HEK293T (cell line): ENCODE measurements at regions not wholly inside any gene's neighbourhood (a gene's known extent, or its start where the extent isn't known, plus 50 kb on each side); places are given as distances from the start of the nearest gene placed in this dataset.

ENCODE experiments used
- CTCF ChIA-PET: fragments of 350-600 bp; formaldehyde crosslinking; extraction: SDS; loops from one replicate; lab custom pipeline; 2021; ENCODE audit warnings: antibody characterized with exemption, inconsistent platforms; lab: Yijun Ruan, JAX
- POLR2A ChIA-PET: fragments of 350-600 bp; formaldehyde crosslinking; extraction: SDS; loops from one replicate; lab custom pipeline; 2020; ENCODE audit warnings: antibody characterized with exemption, inconsistent platforms; lab: Yijun Ruan, JAX
- DNase-seq: peaks from one replicate; pipeline ENCODE4 v3.0.0; 2012; ENCODE audit warnings: mixed read lengths; ENCODE audit errors: extremely low spot score
- ARNT ChIP-seq: fragments of 450-650 bp; IDR thresholded peaks from 2 replicates; pipeline ENCODE4 v1.6.1; 2017; ENCODE audit warnings: mild to moderate bottlenecking
- BHLHE40 ChIP-seq: fragments of 450-650 bp; IDR thresholded peaks from 2 replicates; pipeline ENCODE4 v1.6.1; 2016; ENCODE audit warnings: mild to moderate bottlenecking, moderate library complexity, borderline replicate concordance
- CTBP1 ChIP-seq: fragments of 450-650 bp; IDR thresholded peaks from 2 replicates; pipeline ENCODE4 v1.6.1; 2016; ENCODE audit warnings: borderline replicate concordance
- ELF4 ChIP-seq: fragments of 450-650 bp; IDR thresholded peaks from 2 replicates; pipeline ENCODE4 v1.6.1; 2017; ENCODE audit warnings: antibody characterized with exemption
- FOXA1 ChIP-seq: fragments of 450-650 bp; IDR thresholded peaks from 2 replicates; pipeline ENCODE4 v1.6.1; 2016; ENCODE audit warnings: mild to moderate bottlenecking
- FOXK2 ChIP-seq: fragments of 450-650 bp; IDR thresholded peaks from 2 replicates; pipeline ENCODE4 v1.6.1; 2016; ENCODE audit warnings: mild to moderate bottlenecking
- FOXM1 ChIP-seq: fragments of 450-650 bp; IDR thresholded peaks from 2 replicates; pipeline ENCODE4 v1.6.1; 2017; ENCODE audit warnings: mild to moderate bottlenecking, borderline replicate concordance
- HDGF ChIP-seq: fragments of 450-650 bp; IDR thresholded peaks from 2 replicates; pipeline ENCODE4 v1.6.1; 2017; ENCODE audit warnings: antibody characterized with exemption, borderline replicate concordance
- L3MBTL2 ChIP-seq: fragments of 450-650 bp; conservative IDR thresholded peaks from 2 replicates; pipeline ENCODE4 v1.6.1; 2016; ENCODE audit warnings: mild to moderate bottlenecking
- LEF1 ChIP-seq: fragments of 450-650 bp; IDR thresholded peaks from 2 replicates; pipeline ENCODE4 v1.6.1; 2017; ENCODE audit warnings: mild to moderate bottlenecking, borderline replicate concordance
- NFRKB ChIP-seq: fragments of 450-650 bp; IDR thresholded peaks from 2 replicates; pipeline ENCODE4 v1.6.1; 2016; ENCODE audit warnings: mild to moderate bottlenecking, moderate library complexity
- SP1 ChIP-seq: fragments of 450-650 bp; IDR thresholded peaks from 2 replicates; pipeline ENCODE4 v1.6.1; 2017
- SUZ12 ChIP-seq: fragments of 450-650 bp; IDR thresholded peaks from 2 replicates; pipeline ENCODE4 v1.6.1; 2016; ENCODE audit warnings: mild to moderate bottlenecking
- TARDBP ChIP-seq: fragments of 450-650 bp; IDR thresholded peaks from 2 replicates; pipeline ENCODE4 v1.6.1; 2016
- ZNF384 ChIP-seq: fragments of 450-650 bp; IDR thresholded peaks from 2 replicates; pipeline ENCODE4 v1.6.1; 2016
- TF ChIP-seq, protein P1 (sequence below): fragments of 450-650 bp; IDR thresholded peaks from 2 replicates; pipeline ENCODE4 v1.6.1; 2016

DNA sequence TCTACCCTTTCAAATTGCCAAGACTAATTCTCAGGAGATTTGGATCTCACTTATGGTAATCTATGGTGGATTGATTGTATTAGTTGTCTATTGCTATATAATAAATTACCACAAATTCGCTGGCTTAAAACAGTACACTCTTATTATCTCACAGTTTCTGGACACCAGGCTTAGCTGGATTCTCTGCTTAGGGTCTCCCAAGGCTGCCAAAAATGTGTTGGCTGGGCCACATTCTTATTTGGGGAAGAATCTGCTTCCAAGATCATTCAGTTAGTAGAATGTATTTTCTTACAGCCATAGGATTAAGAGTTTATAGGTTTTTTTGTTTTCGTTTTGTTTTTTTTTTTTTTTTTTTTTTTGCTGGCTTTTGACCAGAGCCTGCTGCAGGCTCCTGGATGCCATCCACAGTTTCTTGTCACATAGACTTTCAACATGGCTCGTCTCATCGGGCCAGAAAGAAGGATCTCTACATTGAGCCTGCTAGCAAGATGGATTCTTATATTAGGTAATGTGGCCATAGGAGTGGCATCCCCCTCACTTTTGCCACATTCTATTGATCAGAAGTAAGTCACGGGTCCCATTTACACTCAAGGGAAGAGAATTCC, 415.3 kb downstream of the KIF2B start:
- ChIA-PET POLR2A (no interaction called here), CTCF (no interaction called here)
- TF ChIP-seq CTBP1: no peak
- TF ChIP-seq L3MBTL2: no peak
- TF ChIP-seq NFRKB: no peak
- no peak for TF ChIP-seq FOXM1
- TF ChIP-seq FOXA1: no peak
- TF ChIP-seq ELF4: no peak
- TF ChIP-seq, protein P1, sequence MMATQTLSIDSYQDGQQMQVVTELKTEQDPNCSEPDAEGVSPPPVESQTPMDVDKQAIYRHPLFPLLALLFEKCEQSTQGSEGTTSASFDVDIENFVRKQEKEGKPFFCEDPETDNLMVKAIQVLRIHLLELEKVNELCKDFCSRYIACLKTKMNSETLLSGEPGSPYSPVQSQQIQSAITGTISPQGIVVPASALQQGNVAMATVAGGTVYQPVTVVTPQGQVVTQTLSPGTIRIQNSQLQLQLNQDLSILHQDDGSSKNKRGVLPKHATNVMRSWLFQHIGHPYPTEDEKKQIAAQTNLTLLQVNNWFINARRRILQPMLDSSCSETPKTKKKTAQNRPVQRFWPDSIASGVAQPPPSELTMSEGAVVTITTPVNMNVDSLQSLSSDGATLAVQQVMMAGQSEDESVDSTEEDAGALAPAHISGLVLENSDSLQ: no peak
- no peak for TF ChIP-seq HDGF
- no peak for TF ChIP-seq ZNF384
- TF ChIP-seq SP1: no peak
- TF ChIP-seq ARNT: no peak
- no peak for TF ChIP-seq LEF1
- no peak for TF ChIP-seq BHLHE40
- TF ChIP-seq FOXK2: no peak
- no peak for TF ChIP-seq SUZ12
- TF ChIP-seq TARDBP: no peak
- no peak for DNase-seq

DNA sequence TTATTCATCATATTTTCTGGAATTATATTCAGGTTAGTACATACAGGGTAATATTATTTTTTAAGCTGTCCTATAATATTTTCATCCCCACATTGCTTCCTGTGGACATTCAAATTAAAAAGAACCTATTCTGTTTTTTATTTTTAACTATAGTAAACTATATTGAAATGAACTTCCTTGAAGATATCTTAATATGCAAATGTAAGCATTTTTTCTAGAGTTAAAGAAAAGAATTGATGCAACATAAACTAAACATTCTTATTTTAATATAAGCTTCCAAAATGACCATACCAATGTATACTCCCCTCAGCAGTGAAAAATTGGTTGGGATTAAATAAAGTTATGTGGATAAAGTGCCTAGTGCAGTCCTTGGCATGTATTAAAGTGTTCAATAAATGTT, 416.6 kb downstream of the KIF2B start:
- TF ChIP-seq, protein P1: no peak
- no peak for TF ChIP-seq BHLHE40
- no peak for TF ChIP-seq FOXA1
- no peak for TF ChIP-seq FOXK2
- no peak for TF ChIP-seq CTBP1
- no peak for TF ChIP-seq SP1
- TF ChIP-seq ELF4: no peak
- no peak for TF ChIP-seq ZNF384
- no peak for TF ChIP-seq TARDBP
- TF ChIP-seq ARNT: no peak
- no peak for TF ChIP-seq FOXM1
- no peak for TF ChIP-seq HDGF
- TF ChIP-seq SUZ12: no peak
- no peak for TF ChIP-seq NFRKB
- no peak for TF ChIP-seq LEF1
- TF ChIP-seq L3MBTL2: no peak
- CTCF ChIA-PET: no interaction called here
- DNase-seq: no peak
- POLR2A ChIA-PET: no interaction called here

DNA sequence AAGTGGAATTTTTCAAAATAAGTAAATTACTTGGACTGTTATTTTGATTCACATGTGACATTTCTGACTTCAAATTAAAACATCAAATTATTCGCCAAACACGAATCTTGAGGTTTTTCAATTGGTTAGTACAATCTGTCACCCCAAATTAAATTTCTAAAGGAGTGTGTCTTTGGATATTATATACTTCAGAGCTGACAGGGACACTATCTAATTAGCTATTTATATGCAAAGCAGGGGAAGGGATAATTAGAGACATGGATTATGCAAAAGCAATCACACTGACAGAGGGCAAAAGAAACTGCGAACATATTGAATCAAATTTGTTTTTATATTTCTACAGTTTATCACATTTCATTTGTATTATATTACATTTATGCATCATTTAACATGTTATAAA, 433.0 kb downstream of the KIF2B start:
- DNase-seq: no peak
- CTCF ChIA-PET: no interaction called here
- POLR2A ChIA-PET: no interaction called here
- TF ChIP-seq LEF1 (no peak), CTBP1 (no peak), FOXA1 (no peak), FOXM1 (no peak), ZNF384 (no peak), SUZ12 (no peak), HDGF (no peak), TARDBP (no peak), L3MBTL2 (no peak), FOXK2 (no peak), ARNT (no peak), ELF4 (no peak), BHLHE40 (no peak), SP1 (no peak), NFRKB (no peak)
- TF ChIP-seq, protein P1: no peak

DNA sequence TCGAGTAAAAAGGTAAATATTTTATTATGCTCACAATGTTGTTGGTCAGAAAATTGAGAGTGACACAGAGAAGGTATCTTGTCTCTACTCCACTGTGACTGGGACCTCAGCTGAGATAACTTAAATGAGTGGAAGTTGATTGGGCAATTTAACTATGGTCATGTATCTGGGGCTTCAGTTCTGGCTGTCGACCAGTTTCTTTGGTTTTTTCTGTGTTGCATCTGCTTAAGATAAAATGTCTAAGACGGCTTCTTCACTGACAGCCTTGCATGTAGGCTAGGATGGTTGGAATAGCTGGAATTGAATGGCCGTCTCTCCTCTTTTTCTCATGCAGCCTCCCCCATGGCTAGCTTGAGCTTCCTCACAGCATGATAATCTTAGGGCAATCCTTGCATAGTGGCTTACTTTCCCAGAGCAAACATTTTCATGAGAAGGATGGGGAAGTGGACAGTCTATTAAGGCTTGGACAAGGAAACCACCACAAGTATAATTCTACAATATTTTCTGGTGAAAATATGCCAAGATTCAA, 433.7 kb downstream of the KIF2B start:
- ChIA-PET CTCF (no interaction called here), POLR2A (no interaction called here)
- no peak for DNase-seq
- TF ChIP-seq HDGF (no peak), SP1 (no peak), TARDBP (no peak), FOXA1 (no peak), FOXM1 (no peak), CTBP1 (no peak), NFRKB (no peak)
- TF ChIP-seq, protein P1: no peak

DNA sequence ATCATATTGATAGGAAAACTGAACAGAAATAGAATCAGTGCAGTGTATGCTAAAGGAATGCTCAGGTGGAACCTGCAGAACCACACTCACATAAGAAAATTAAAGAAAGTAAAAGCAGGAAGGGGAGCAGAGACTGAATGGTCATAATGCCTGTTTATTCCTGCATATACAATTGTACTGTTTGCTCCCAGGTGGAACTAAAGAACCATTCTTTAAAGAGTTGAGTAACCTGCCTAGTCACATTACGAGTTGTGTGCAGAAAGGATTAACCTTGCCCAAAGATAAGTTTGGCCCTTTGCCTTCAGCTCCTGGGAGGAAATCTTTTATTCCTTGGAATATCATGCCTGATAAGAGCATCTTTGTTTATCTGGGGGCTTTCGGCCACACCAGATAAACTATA, 434.7 kb downstream of the KIF2B start:
- ChIA-PET POLR2A (no interaction called here), CTCF (no interaction called here)
- TF ChIP-seq CTBP1 (no peak), ELF4 (no peak), ARNT (no peak), ZNF384 (no peak), NFRKB (no peak), TARDBP (no peak), SP1 (no peak), FOXM1 (no peak), FOXK2 (no peak), HDGF (no peak), FOXA1 (no peak), LEF1 (no peak)
- TF ChIP-seq, protein P1: no peak
- DNase-seq: no peak
